CD4-positive, alpha-beta T cell treated with Interleukin-15 for 4 hours (primary cell): ENCODE measurements at regions not wholly inside any gene's neighbourhood (a gene's known extent, or its start where the extent isn't known, plus 50 kb on each side); places are given as distances from the start of the nearest gene placed in this dataset.
"Not testable (repeated sequence)": the region's sequence is repeated elsewhere in the genome, so short reads cannot be mapped to it uniquely, and the experiment has no call there.

Experiments
- DNase-seq: peaks from one replicate; pipeline ENCODE4 v3.0.0-alpha.2; 2020; ENCODE audit warnings: low spot score

DNA sequence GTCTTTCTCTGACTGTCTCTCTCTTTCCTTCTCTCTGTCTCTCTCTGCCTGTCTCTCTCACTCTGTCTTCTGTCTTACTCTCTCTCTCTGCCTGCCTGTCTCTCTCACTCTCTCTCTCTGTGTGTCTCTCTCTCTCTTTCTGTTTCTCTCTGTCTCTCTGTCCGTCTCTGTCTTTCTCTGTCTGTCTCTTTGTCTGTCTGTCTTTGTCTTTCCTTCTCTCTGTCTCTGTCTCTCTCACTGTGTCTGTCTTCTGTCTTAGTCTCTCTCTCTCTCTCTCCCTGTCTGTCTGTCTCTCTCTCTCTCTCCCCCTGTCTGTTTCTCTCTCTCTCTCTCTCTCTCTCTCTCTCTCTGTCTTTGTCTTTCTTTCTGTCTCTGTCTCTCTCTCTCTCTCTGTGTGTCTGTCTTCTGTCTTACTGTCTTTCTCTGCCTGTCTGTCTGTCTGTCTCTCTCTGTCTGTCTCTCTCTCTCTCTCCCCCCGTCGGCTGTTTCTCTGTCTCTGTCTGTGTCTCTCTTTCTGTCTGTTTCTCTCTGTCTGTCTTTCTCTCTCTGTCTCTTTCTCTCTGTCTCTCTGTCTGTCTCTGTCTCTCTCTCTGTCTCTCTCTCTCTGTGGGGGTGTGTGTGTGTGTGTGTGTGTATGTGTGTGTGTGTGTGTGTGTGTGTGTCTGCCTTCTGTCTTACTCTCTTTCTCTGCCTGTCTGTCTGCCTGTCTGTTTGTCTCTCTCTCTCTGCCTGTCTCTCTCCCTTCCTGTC is 2056.8 kb upstream of the TPTE start:
- DNase-seq = not testable (repeated sequence)

DNA sequence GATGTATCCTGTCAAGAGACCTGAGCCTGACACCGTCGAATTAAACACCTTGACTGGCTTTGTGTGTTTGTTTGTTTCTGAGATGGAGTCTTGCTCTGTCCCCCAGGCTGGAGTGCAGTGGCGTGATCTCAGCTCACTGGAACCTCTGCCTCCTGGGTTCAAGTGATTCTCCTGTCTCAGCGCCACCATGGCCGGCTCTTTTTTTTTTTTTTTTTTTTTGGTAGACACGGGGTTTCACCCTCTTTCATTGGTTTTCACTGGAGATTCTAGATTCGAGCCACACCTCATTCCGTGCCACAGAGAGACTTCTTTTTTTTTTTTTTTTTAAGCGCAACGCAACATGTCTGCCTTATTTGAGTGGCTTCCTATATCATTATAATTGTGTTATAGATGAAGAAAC is 2054.7 kb upstream of the TPTE start:
- not testable (repeated sequence) for DNase-seq
